ENCODE measurements at regions not wholly inside any gene's neighbourhood (a gene's known extent, or its start where the extent isn't known, plus 50 kb on each side); places are given as distances from the start of the nearest gene placed in this dataset.
A peak's percentile ranks its signal among the peaks of the same experiment; 100 is the strongest.

GRCh38 chr5:101688156-101688555 lies 607.9 kb downstream of the SLCO4C1 start:
- H3K27me3 ChIP-seq (replicated peaks), result no peaks in the 10 kb centered on the region
- in situ Hi-C loops (cut with HindIII; ENCODE audit: low pct_ligation_motif_present, low sequenced_read_pairs), result no loop called here
- DNase-seq, result no peak

GRCh38 chr5:101687349-101687985 lies 608.6 kb downstream of the SLCO4C1 start:
- DNase-seq, result no peak
- no peak for TF ChIP-seq CTCF (IDR thresholded peaks at IDR 0.05; ENCODE audit: low read depth, low read length, missing control alignments)
- no peak overlapping the region for H3K4me3 ChIP-seq (ENCODE audit: low read depth, low read length)
- H3K36me3 ChIP-seq (replicated peaks), result no peaks in the 10 kb centered on the region
- H3K27ac ChIP-seq, result no peak overlapping the region
- in situ Hi-C loops (cut with HindIII; ENCODE audit: low pct_ligation_motif_present, low sequenced_read_pairs), result no loop called here
- no peaks in the 10 kb centered on the region for H3K27me3 ChIP-seq (replicated peaks)

More at GRCh38 chr5:101688156-101688555, 607.9 kb downstream of the SLCO4C1 start:
- TF ChIP-seq CTCF (IDR thresholded peaks at IDR 0.05; ENCODE audit: low read depth, low read length, missing control alignments), result no peak
- H3K36me3 ChIP-seq (replicated peaks), result no peaks in the 10 kb centered on the region
- H3K4me3 ChIP-seq (ENCODE audit: low read depth, low read length), result no peak overlapping the region
- no peak overlapping the region for H3K27ac ChIP-seq

GRCh38 chr5:101686536-101687157 lies 609.4 kb downstream of the SLCO4C1 start:
- no peaks in the 10 kb centered on the region for H3K36me3 ChIP-seq (replicated peaks)
- TF ChIP-seq CTCF (IDR thresholded peaks at IDR 0.05; ENCODE audit: low read depth, low read length, missing control alignments), result no peak
- in situ Hi-C loops (cut with HindIII; ENCODE audit: low pct_ligation_motif_present, low sequenced_read_pairs), result no loop called here
- DNase-seq, result no peak
- no peaks in the 10 kb centered on the region for H3K27me3 ChIP-seq (replicated peaks)
- no peak overlapping the region for H3K4me3 ChIP-seq (ENCODE audit: low read depth, low read length)
- H3K27ac ChIP-seq, result no peak overlapping the region

- TF ChIP-seq CTCF (IDR thresholded peaks at IDR 0.05; ENCODE audit: low read depth, low read length, missing control alignments), result no peak
- in situ Hi-C loops (cut with HindIII; ENCODE audit: low pct_ligation_motif_present, low sequenced_read_pairs), result no loop called here
- H3K27me3 ChIP-seq (replicated peaks), result no peaks in the 10 kb centered on the region
- no peak overlapping the region for H3K4me3 ChIP-seq (ENCODE audit: low read depth, low read length)
- no peaks in the 10 kb centered on the region for H3K36me3 ChIP-seq (replicated peaks)
- no peak for DNase-seq
- no peak overlapping the region for H3K27ac ChIP-seq
Measured at GRCh38 chr5:101679816-101680215, 616.3 kb downstream of the SLCO4C1 start.

- TF ChIP-seq CTCF (IDR thresholded peaks at IDR 0.05; ENCODE audit: low read depth, low read length, missing control alignments), result peak; percentile 94
- peak; percentile 56 for DNase-seq
- in situ Hi-C loops (cut with HindIII; ENCODE audit: low pct_ligation_motif_present, low sequenced_read_pairs), result no loop called here
- Histone ChIP-seq H3K36me3 (replicated peaks) (no peaks in the 10 kb centered on the region), H3K27ac (no peak overlapping the region), H3K4me3 (ENCODE audit: low read depth, low read length) (no peak overlapping the region), H3K27me3 (replicated peaks) (no peaks in the 10 kb centered on the region)
Measured at GRCh38 chr5:101678481-101679193, 617.4 kb downstream of the SLCO4C1 start.
